Hematopoietic multipotent progenitor cell treated with erythropoietin and hydrocortisone succinate and interleukin-3 and kit ligand, for 17 days (in vitro differentiated cells): ENCODE measurements at regions not wholly inside any gene's neighbourhood (a gene's known extent, or its start where the extent isn't known, plus 50 kb on each side); places are given as distances from the start of the nearest gene placed in this dataset.
"Not testable (repeated sequence)": the region's sequence is repeated elsewhere in the genome, so short reads cannot be mapped to it uniquely, and the experiment has no call there.

Experiments used
- DNase-seq: peaks from one replicate; pipeline ENCODE4 v3.0.0-alpha.2; 2015; ENCODE audit warnings: low spot score

GRCh38 chr11:71721840-71722239, 111.2 kb upstream of the DEFB108B start:
- DNase-seq = not testable (repeated sequence)

GRCh38 chr11:71723991-71724390, 109.0 kb upstream of the DEFB108B start:
- DNase-seq = not testable (repeated sequence)

GRCh38 chr11:71730748-71731147, 102.3 kb upstream of the DEFB108B start:
- DNase-seq = not testable (repeated sequence)

DNA sequence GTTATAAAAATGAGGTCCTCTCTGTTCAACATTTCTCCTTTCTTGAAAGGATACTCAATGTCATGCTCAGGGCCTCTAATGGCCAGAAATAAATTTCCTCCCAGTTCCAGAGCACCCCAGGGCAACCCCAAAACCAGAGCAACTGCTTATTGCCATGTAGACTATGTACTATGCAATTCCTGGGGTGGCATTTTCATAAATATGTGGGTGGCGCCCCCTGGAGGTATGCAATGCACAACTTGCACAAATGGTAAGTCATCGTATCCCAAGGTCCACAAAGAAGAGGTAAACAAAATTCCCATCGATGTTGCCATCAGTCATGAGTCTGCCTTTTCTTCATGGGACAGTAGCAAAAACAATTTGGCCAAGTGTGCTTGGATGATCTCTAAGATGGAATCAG, 98.6 kb upstream of the DEFB108B start:
- DNase-seq = peak; percentile 27

GRCh38 chr11:71738317-71738716, 94.7 kb upstream of the DEFB108B start:
- peak; percentile 17 for DNase-seq

GRCh38 chr11:71743385-71743784, 89.6 kb upstream of the DEFB108B start:
- DNase-seq = peak; percentile 45

- not testable (repeated sequence) for DNase-seq
Measured at GRCh38 chr11:71745656-71746055, 87.3 kb upstream of the DEFB108B start.

DNA sequence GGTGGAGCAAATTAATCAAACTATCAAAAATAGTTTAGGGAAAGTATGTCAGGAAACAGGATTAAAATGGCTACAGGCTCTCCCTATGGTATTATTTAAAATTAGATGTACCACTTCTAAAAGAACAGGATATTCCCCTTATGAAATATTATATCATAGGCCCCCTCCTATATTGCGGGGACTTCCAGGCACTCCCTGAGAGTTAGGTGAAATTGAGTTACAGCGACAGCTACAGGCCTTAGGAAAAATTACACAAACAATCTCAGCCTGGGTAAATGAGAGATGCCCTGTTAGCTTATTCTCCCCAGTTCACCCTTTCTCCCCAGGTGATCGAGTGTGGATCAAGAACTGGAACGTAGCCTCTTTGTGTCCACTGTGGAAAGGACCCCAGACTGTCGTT, 86.7 kb upstream of the DEFB108B start:
- not testable (repeated sequence) for DNase-seq

GRCh38 chr11:71748965-71749620, 83.9 kb upstream of the DEFB108B start:
- DNase-seq = not testable (repeated sequence)

DNA sequence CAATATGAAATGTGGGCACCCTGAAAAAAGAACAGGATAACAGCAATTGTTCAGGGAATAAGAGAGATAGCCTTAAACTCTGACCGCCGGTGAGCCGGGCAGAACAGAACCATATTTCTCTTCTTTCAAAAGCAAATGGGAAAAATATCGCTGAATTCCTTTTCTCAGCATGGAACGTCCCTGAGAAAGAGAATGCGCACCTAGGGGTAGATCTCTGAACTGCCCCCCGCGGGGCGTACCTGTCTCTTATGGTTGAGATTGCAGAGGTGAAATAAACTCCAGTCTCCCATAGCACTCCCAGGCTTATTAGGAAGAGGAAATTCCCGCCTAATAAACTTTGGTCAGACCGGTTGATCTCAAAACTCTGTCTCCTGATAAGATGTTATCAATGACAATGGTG, 82.1 kb upstream of the DEFB108B start:
- not testable (repeated sequence) for DNase-seq

DNA sequence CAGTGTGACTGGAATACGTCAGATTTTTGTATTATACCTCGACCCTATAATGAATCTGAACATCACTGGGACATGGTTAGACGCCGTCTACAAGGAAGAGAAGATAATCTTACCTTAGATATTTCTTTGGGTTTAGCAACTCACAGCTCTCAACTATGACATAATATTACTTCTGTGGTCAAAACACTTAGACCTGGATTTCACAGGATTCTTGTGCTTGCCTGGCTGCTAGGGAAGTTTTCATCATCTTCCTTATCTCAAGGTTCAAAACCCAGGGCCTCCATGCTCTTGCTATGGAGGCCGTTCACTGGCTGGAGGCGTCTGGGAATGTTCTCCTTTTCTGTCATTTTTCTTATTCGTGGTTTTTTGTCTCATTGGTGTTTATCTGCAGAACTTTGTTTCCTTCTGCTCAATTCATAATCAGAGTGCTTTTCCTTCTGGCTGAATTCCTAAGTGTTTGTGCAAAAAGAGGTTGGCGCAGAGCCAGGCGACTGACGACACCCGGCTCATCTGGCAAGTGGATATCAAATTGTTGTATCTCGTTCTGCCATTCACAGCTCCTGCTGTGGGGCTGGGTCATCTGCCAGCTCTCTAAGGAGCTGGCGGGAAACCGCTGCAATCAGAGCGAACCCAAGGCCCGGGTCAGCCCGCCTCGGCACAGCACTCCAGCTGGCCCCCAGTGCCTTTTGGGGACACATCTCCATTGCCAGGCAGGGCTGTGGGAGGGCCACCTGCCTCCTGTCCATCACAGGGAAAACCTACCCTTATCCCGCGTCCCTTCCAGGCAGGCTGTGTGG, 68.1 kb upstream of the DEFB108B start:
- peak; percentile 19 for DNase-seq

- not testable (repeated sequence) for DNase-seq
Measured at GRCh38 chr11:71767016-71767415, 66.0 kb upstream of the DEFB108B start.

DNA sequence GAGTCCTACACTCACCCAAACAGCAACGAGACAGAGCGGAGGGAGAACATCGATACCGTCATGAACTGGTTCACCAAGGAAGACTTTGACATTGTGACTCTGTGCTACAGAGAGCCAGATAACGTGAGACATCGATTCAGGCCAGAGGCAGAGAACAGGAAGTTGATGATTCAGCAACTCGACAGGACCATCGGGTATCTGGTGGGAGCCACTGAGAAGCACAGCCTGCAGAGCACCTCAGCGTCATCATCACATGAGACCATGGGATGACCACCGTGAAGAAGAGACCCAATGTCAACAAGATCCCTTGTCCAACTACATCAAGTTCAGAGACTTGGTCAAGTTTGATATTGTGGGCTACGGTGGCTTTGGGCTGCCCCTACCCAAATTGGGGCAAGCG, 60.8 kb upstream of the DEFB108B start:
- not testable (repeated sequence) for DNase-seq

- DNase-seq = no peak
Measured at GRCh38 chr11:71774603-71775222, 58.3 kb upstream of the DEFB108B start.

GRCh38 chr11:71780116-71780515, 52.9 kb upstream of the DEFB108B start:
- DNase-seq = not testable (repeated sequence)

DNA sequence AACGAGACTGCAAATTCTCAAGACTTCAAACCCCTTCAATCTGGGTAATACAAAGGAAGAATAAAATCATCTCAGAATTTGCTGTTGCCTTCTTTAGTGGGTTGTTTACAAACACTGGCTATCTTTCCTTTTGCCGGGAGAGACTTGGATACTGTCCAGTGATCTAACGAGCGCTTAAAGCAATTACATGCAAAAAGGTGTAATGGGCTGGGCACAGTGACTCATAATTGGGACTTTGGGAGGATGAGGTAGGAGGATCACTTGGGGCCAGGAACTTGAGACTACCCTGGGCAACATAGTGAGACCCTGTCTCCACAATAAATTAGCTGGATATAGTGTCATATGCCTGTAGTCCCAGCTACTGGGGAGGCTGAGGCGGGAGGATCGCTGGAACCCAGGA, 52.2 kb upstream of the DEFB108B start:
- peak; percentile 14 for DNase-seq

DNA sequence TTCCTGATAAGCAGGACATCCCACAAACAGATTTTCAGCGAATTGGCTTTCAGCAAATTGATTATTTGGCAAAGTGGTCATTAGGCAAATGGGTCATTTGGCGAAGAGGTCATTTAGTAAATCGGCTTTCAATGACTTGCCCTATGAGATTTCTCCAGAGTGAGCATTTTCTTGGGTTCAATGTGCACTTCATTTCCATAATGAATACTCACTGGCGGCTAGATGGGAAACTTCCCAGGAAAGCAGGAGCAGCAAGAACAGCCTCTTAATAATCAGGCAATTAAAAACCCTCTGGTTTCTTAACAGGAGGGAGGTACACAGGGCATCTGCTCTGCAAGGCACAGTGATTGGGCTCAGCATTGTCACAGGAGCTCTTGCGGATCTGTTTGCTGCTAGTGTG, 51.5 kb upstream of the DEFB108B start:
- DNase-seq = not testable (repeated sequence)

GRCh38 chr11:71782229-71782861, 50.7 kb upstream of the DEFB108B start:
- not testable (repeated sequence) for DNase-seq

- not testable (repeated sequence) for DNase-seq
Measured at GRCh38 chr11:71783191-71783590, 49.8 kb upstream of the DEFB108B start.
